Heart right ventricle (tissue), 16 donors: ENCODE measurements at regions not wholly inside any gene's neighbourhood (a gene's known extent, or its start where the extent isn't known, plus 50 kb on each side); places are given as distances from the start of the nearest gene placed in this dataset.

Source experiments
- ATAC-seq, 8 donors: fragments of 200-7000 bp; cut with Tn5 transposase; one replicate each; pipeline ENCODE4 v1.9.1; 2020; ENCODE audit warnings: mild to moderate bottlenecking in 8 of 8, moderate library complexity in 8 of 8, moderate number of reproducible peaks in 1 of 8
- DNase-seq, 2 donors: peaks; one replicate each; pipeline ENCODE4 v3.0.0-alpha.2; 2020
- H3K27ac ChIP-seq, 10 donors: fragments of 200-600 bp; sonication (generic) in 2 of 10; one replicate each; pipeline versions ENCODE4 v1.5.0 to v1.8.0; 2020 to 2022; ENCODE audit warnings: mild to moderate bottlenecking in 3 of 10
- H3K27me3 ChIP-seq, 7 donors: fragments of 200-600 bp; one replicate each; pipeline ENCODE4 v1.8.0; 2021 to 2022; ENCODE audit warnings: mild to moderate bottlenecking in 2 of 7
- H3K36me3 ChIP-seq, 9 donors: fragments of 200-600 bp; sonication (generic) in 1 of 9; one replicate each; pipeline versions ENCODE4 v1.5.0 to v1.8.0; 2020 to 2022; ENCODE audit warnings: mild to moderate bottlenecking in 2 of 9
- H3K4me1 ChIP-seq, 9 donors: fragments of 200-600 bp; sonication (generic) in 1 of 9; one replicate each; pipeline versions ENCODE4 v1.5.0 to v1.8.0; 2020 to 2022; ENCODE audit warnings: mild to moderate bottlenecking in 4 of 9
- H3K4me3 ChIP-seq, 10 donors: fragments of 200-600 bp; sonication (generic) in 2 of 10; one replicate each; pipeline versions ENCODE4 v1.5.0 to v1.8.0; 2020 to 2022; ENCODE audit warnings: mild to moderate bottlenecking in 7 of 10, moderate library complexity in 2 of 10
- H3K9me3 ChIP-seq, 11 donors: fragments of 200-600 bp in 10 of 11; sonication (generic) in 2 of 11; one replicate each; pipeline versions ENCODE4 v1.5.0 to v1.8.0; 2013 to 2022; ENCODE audit warnings: mild to moderate bottlenecking in 2 of 11, control low read depth in 1 of 11, moderate library complexity in 1 of 11
- WGBS, 2 donors: extraction: QIAGEN DNeasy Blood & Tissue Kit; methylation state at CpG; one replicate each; pipeline ENCODE4 v1.1.7; 2013; ENCODE audit warnings: inconsistent platforms in 1 of 2; 5-methylcytosine and 5-hydroxymethylcytosine counted together
- intact Hi-C, 10 donors: fragments of 100-400 bp; cut with DNase I; formaldehyde crosslinking; loops; one replicate each; pipeline versions ENCODE4 v1.11.1 to v1.14.2; 2022
- TF ChIP-seq, protein P1 (sequence below), 9 donors: fragments of 200-600 bp; sonication (generic) in 2 of 9; IDR thresholded peaks; one replicate each; pipeline versions ENCODE4 v1.5.0 to v1.8.0; 2021 to 2022; ENCODE audit warnings: antibody characterized with exemption in 9 of 9, mild to moderate bottlenecking in 5 of 9, moderate library complexity in 1 of 9
- donor health status: Arrhythmogenic right ventricular cardiomyopathy.
- donor health status: ischemic (EF 13 %, LVEDD 7.1; RV severe dilation, severe dysfunction).
- donor health status: healthy with polysubstance abuse.
- donor health status: DM: no; HTN: yes; CAD: no.
- donor health status: DM: no; HTN: no; CAD: no.
- donor health status: ischemic (EF 25% LVEDD 6.9; RV normal size, moderate dysfunction).
- donor health status: ischemic (EF 25% LVEDD 5.7; RV mildly dilated, moderate dysfunction).
- donor health status: healthy.
- donor health status: DM: yes; HTN: yes; CAD: no.
- donor health status: Ischemic cardiomyopathy.
- donor health status: ischemic (EF 35%, LVEDD 5.7; RV mildly dilated, moderate dysfunction).
- donor health status: nonischemic (EF 11% LVEDD 7.7; RV severe dilation, severe dysfunction).
- donor health status: DM: yes; HTN: yes; CAD: no.
- donor health status: PGD.
- donor health status: ischemic (EF 29% LVEDD 5.4; RV normal size, mild dysfunction).
- donor health status: nonischemic (EF 23%, LVEDD 6.1; RV moderate dilation, normal function).

DNA sequence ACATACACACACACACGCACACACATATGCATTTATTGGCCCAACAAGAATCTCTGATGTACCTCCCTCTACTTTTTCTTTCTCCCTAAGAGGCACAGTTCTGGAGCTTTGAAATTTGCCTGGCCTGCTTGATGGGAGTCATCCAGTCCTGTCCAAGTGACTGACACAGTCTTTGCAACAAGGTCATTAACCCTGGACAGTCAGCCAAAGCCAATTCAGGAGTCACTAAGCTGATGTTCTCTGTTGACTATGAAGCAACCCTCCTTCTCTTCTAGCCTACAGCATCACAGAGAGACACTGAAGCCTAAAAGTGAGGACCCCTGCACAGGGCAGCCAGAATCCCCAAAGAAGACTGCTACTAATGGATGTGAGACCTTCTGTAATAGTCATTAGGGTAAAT, 123.1 kb downstream of the HHIPL2 start:
- Histone ChIP-seq H3K27ac (no peak overlapping the region), H3K9me3 (peaks cover 0 to 20% (median 7%) of the 10 kb centered on the region in 11 donors), H3K36me3 (no peaks in the 10 kb centered on the region), H3K27me3 (no peaks in the 10 kb centered on the region), H3K4me3 (no peak overlapping the region), H3K4me1 (no peaks in the 10 kb centered on the region)
- no peak for DNase-seq
- 95 to 96% methylated on average over 1 of the region's 1 CpG for WGBS, 2 donors
- ATAC-seq: no peak
- intact Hi-C loops: no loop called here
- TF ChIP-seq, protein P1, sequence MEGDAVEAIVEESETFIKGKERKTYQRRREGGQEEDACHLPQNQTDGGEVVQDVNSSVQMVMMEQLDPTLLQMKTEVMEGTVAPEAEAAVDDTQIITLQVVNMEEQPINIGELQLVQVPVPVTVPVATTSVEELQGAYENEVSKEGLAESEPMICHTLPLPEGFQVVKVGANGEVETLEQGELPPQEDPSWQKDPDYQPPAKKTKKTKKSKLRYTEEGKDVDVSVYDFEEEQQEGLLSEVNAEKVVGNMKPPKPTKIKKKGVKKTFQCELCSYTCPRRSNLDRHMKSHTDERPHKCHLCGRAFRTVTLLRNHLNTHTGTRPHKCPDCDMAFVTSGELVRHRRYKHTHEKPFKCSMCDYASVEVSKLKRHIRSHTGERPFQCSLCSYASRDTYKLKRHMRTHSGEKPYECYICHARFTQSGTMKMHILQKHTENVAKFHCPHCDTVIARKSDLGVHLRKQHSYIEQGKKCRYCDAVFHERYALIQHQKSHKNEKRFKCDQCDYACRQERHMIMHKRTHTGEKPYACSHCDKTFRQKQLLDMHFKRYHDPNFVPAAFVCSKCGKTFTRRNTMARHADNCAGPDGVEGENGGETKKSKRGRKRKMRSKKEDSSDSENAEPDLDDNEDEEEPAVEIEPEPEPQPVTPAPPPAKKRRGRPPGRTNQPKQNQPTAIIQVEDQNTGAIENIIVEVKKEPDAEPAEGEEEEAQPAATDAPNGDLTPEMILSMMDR (IDR thresholded peaks at IDR 0.05): no peak

DNA sequence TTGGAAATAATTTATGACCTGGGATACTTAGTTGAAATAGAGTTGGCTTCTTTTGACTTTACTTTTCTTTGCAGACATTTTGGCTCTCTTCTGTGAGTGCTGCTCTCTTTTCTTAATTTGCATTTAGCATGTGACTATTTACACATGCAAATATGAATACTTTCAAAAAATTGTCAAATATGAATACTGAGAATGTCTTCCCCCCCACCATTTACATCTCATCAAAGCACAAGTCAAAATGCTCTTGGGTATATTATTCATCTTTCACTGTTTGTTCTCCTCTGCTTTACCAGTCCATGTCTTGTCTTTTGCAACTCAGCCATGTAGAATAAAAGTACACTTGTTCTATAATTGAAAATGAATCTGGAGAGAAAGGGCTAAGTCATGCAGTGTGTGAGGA, 126.5 kb downstream of the HHIPL2 start:
- Histone ChIP-seq H3K36me3 (no peaks in the 10 kb centered on the region), H3K27me3 (no peaks in the 10 kb centered on the region), H3K4me1 (no peaks in the 10 kb centered on the region), H3K9me3 (peaks cover 0 to 17% (median 6%) of the 10 kb centered on the region in 11 donors), H3K27ac (no peak overlapping the region), H3K4me3 (no peak overlapping the region)
- DNase-seq: no peak
- ATAC-seq: no peak
- TF ChIP-seq, protein P1 (IDR thresholded peaks at IDR 0.05): no peak
- intact Hi-C loops: no loop called here

DNA sequence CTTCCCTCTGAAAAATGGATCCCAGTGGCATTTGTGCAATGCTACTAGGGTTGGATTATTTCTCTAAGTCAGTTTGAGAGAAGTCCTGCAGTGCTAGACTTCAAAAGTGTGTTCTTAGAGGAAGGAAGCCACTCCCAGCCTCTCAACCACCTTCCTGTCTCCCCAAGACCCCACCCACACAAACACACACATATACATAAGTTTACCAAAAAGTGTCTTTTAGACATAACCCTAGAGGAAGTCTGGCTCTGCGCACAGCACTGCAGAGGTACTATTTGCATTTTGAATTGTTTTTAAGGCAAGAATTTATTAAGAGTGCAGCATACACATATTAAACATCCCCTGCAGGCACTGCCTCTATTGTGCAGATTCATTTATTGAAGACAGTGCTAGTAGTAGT, 127.3 kb downstream of the HHIPL2 start:
- H3K36me3 ChIP-seq: no peaks in the 10 kb centered on the region
- ATAC-seq (no peak), DNase-seq (no peak)
- H3K9me3 ChIP-seq: peaks cover 0 to 9% (median 0%) of the 10 kb centered on the region in 11 donors
- H3K4me3 ChIP-seq: no peak overlapping the region
- intact Hi-C loops: no loop called here
- no peaks in the 10 kb centered on the region for H3K27me3 ChIP-seq
- peak overlapping the region in 1 of 10 donors; percentile 23 for H3K27ac ChIP-seq
- H3K4me1 ChIP-seq: no peaks in the 10 kb centered on the region
- TF ChIP-seq, protein P1 (IDR thresholded peaks at IDR 0.05): no peak
- 71 to 75% methylated on average over 1 of the region's 1 CpG for WGBS, 2 donors

DNA sequence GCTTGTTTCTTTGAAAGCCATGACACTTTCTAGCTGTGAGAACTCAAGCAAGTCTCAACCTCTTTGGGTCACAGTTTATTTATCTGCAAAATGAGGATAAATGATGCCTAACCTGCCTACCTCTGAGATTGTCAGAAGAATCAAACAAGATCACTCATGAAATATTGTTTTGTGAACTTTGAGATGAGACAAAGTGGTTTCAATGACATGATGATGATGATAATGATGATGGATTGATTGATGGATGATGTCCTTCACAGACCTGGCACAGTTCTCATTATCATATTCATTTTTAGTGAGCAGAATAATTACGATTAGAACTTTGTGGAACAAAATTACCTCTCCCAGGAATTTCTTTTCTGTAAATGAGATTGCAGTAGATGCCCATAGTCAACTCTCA, 129.2 kb downstream of the HHIPL2 start:
- WGBS, 2 donors: 66 to 67% methylated on average over 1 of the region's 1 CpG
- H3K9me3 ChIP-seq: no peaks in the 10 kb centered on the region
- no peak overlapping the region for H3K4me3 ChIP-seq
- no peaks in the 10 kb centered on the region for H3K27me3 ChIP-seq
- no peaks in the 10 kb centered on the region for H3K36me3 ChIP-seq
- no peak for ATAC-seq
- TF ChIP-seq, protein P1 (IDR thresholded peaks at IDR 0.05): no peak
- no peak for DNase-seq
- intact Hi-C loops: no loop called here
- no peak overlapping the region for H3K27ac ChIP-seq
- no peaks in the 10 kb centered on the region for H3K4me1 ChIP-seq

DNA sequence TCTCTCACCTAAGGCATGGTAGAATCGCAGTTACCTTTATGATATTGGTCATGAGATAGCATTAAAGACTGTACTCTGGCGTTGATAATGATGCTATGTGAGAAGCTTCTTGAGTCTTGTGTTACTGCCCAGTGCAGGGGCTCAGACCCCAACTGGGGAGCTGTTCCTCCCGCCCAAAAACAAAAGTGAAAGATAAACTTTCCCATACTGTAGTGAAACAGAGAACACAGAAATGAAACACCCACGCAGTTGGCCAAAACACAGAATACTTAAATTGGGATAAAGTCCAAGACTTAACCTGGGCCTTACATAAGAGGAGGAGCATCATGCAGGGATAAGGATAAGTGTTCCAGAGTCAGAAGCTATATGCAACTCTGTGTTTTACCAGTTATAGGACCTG, 130.6 kb downstream of the HHIPL2 start:
- WGBS, 2 donors: 82 to 89% methylated on average over 4 of the region's 4 CpGs
- TF ChIP-seq, protein P1 (IDR thresholded peaks at IDR 0.05): no peak
- DNase-seq (no peak), ATAC-seq (no peak)
- Histone ChIP-seq H3K4me3 (no peak overlapping the region), H3K27ac (no peak overlapping the region), H3K27me3 (no peaks in the 10 kb centered on the region), H3K4me1 (no peaks in the 10 kb centered on the region), H3K9me3 (peaks cover 0 to 2% (median 0%) of the 10 kb centered on the region in 11 donors), H3K36me3 (no peaks in the 10 kb centered on the region)
- intact Hi-C loops: no loop called here
